ENCODE measurements at regions not wholly inside any gene's neighbourhood (a gene's known extent, or its start where the extent isn't known, plus 50 kb on each side); places are given as distances from the start of the nearest gene placed in this dataset.

DNA sequence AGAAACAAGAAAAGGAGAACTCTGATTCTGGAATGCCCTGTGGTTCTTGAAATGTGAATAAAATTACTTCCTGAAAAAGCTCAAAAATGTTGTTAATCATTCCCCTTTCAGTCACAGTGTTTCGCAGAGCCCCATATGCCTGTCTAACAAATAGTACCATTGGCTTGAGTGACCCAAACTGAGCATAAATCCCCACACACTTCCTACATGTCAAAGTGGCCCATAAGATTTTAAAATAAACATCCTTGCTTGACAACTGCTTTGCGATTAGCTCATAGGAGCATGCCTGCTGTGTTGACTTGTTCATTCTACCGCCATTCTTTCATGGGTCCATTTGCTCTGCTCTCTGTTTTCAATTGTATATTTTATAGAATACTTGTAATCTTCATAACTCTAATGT is 377.8 kb upstream of the SMIM21 start:
- H3K4me3 ChIP-seq (ENCODE audit: low read depth, low read length) = no peak overlapping the region
- TF ChIP-seq, protein P1, sequence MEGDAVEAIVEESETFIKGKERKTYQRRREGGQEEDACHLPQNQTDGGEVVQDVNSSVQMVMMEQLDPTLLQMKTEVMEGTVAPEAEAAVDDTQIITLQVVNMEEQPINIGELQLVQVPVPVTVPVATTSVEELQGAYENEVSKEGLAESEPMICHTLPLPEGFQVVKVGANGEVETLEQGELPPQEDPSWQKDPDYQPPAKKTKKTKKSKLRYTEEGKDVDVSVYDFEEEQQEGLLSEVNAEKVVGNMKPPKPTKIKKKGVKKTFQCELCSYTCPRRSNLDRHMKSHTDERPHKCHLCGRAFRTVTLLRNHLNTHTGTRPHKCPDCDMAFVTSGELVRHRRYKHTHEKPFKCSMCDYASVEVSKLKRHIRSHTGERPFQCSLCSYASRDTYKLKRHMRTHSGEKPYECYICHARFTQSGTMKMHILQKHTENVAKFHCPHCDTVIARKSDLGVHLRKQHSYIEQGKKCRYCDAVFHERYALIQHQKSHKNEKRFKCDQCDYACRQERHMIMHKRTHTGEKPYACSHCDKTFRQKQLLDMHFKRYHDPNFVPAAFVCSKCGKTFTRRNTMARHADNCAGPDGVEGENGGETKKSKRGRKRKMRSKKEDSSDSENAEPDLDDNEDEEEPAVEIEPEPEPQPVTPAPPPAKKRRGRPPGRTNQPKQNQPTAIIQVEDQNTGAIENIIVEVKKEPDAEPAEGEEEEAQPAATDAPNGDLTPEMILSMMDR (conservative IDR thresholded peaks at IDR 0.05; ENCODE audit: low read depth, low read length) = no peak
- DNase-seq (ENCODE audit: low read depth) = no peak

DNA sequence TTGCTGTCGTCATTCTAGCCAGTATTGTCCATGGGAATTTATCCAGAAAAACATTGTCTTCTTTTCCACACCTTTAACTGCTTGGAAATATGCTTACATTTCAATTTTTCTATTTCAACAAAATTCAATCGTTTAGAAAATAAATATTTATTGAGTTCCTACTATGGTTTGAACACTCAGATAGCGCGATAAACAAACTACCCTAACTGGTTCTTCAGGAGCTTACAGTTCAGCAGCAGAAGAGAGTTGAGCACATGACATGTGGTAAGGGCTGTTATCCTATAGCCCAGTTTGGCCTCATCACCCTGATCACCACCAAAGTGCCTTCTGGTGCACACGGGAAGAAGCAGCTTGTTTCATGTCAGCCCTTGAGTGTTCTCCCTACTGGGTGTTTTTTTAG is 375.2 kb upstream of the SMIM21 start:
- no peak overlapping the region for H3K4me3 ChIP-seq (ENCODE audit: low read depth, low read length)
- no peak for DNase-seq (ENCODE audit: low read depth)
- TF ChIP-seq, protein P1 (conservative IDR thresholded peaks at IDR 0.05; ENCODE audit: low read depth, low read length) = no peak

DNA sequence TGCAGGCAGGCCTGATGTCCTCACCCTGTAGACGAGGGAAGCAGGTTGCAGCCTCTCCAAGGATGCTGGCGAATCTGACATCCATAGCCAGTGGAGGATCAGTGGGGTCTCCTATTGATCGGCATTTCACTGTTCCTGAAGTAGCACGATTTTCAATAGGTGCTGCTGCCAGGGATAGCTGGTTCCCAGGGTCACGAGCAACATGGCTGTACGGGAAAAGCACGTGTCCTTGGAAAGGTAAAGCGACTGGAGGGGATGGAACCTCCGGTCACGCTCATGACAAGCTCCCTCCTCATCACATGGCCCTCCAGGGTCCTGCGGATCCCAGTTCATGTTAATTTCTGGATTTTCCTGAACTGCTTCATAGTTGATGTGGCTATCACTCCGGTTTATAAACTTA is 373.7 kb upstream of the SMIM21 start:
- no peak for DNase-seq (ENCODE audit: low read depth)
- H3K4me3 ChIP-seq (ENCODE audit: low read depth, low read length) = no peak overlapping the region
- TF ChIP-seq, protein P1 (conservative IDR thresholded peaks at IDR 0.05; ENCODE audit: low read depth, low read length) = no peak

DNA sequence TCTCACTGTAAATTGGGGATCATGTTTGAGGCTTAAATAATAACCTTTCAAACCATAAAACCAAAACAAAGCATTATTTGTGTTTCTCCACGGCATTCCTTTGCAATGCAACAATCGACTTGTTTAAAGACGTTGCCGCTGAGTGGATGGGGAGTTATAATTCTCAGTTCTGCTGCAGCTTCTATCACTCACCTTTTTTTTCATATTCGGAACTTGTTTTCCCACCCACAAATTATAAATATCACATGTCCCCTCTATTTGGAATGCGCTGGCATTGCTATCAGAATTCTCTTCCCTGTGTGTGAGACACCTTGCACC is 372.8 kb upstream of the SMIM21 start:
- H3K4me3 ChIP-seq (ENCODE audit: low read depth, low read length) = no peak overlapping the region
- TF ChIP-seq, protein P1 (conservative IDR thresholded peaks at IDR 0.05; ENCODE audit: low read depth, low read length) = no peak
- DNase-seq (ENCODE audit: low read depth) = no peak

DNA sequence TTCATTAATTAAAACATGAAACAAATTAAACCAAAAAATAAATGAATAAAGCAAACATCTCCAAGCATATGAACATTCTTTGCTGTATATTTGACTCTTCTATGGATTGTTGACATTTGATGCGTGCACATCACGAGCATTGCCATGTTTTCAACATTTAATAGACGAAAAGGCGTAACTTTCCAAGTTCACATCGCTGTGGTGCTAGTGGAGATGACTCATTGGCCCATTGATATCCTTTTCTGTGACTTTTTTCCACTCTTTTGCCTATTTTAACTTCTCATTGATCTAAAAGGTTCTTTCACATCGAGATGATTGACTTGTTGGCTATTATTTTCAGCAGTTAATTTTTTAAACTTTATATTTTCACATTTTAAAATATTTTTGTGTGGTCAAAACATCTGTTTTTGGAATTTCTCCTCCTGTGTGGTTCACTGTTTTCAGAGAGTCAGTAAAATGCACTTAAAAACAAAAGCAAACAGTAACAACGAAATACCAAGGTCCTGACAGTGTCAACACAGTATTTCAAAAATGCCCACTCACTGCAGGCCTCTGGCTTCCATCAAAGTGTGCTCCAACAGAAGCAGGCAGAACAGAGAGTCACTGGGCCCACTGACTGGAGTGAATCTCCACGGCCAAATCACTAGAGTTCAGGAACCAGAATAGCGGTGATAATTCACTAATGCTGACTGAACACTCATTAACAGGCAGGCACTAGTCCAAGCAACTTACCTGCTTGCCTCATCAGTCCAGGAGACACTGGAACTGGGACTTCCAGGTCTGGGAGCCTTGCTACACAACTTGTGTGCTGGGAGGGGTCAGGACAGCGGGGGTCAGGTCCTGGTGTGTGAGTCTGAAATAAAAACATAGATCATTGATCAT is 372.2 kb upstream of the SMIM21 start:
- DNase-seq (ENCODE audit: low read depth) = no peak
- TF ChIP-seq, protein P1 (conservative IDR thresholded peaks at IDR 0.05; ENCODE audit: low read depth, low read length) = no peak
- H3K4me3 ChIP-seq (ENCODE audit: low read depth, low read length) = no peak overlapping the region

DNA sequence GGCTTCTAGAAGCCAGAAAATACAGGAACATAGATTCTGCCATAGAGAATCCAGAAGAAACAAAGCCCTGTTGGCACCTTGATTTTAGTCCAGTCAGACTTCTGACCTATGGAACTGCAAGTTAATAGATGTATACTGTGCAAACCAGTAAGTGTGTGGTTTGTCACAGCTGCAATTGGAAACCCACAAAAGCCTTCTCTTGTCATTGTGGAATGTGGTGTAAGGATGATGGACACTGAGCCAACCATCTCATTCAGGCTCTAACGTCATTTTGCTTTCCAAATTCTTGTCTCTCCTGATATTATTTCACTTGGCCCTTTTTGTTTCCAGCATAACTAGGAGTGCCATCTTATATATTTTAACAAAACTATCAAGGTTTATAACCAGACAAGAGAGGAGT is 369.5 kb upstream of the SMIM21 start:
- no peak overlapping the region for H3K4me3 ChIP-seq (ENCODE audit: low read depth, low read length)
- TF ChIP-seq, protein P1 (conservative IDR thresholded peaks at IDR 0.05; ENCODE audit: low read depth, low read length) = no peak
- no peak for DNase-seq (ENCODE audit: low read depth)

DNA sequence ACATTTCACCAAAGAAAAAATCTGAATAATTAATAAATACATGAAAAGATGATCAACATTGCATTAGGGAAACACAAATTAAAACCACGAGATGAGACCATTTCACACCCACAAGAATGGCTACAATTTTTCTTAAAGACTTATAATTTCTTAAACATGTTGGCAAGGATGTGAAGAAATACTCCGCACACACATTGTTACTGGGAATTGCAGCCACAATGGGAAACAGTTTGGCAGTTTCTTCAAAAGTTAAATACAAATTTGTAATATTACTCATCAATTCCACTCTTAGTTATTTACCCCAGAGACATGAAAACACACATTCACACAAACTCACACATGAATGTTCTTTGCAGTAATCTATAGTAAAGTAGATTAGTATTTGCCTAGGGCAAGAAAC is 363.3 kb upstream of the SMIM21 start:
- no peak overlapping the region for H3K4me3 ChIP-seq (ENCODE audit: low read depth, low read length)
- TF ChIP-seq, protein P1 (conservative IDR thresholded peaks at IDR 0.05; ENCODE audit: low read depth, low read length) = no peak
- DNase-seq (ENCODE audit: low read depth) = no peak
